ENCODE measurements at regions not wholly inside any gene's neighbourhood (a gene's known extent, or its start where the extent isn't known, plus 50 kb on each side); places are given as distances from the start of the nearest gene placed in this dataset.

GRCh38 chr10:69748621-69749020, 53.1 kb upstream of the COL13A1 start:
- H3K4me3 ChIP-seq (ENCODE audit: low read depth, low read length), result no peak overlapping the region
- CTCF ChIA-PET, result interaction anchor here (0.9 to 1.6 kb wide), 2 partner anchors 19 to 166 kb away, joined by 3 to 8 read pairs; no protein-coding TSS in a partner anchor
- no peaks in the 10 kb centered on the region for H3K36me3 ChIP-seq (ENCODE audit: control insufficient read depth, insufficient read depth, low read length)
- peaks cover 11% of the 10 kb centered on the region for H3K27me3 ChIP-seq (ENCODE audit: control insufficient read depth, insufficient read depth, low read length)
- DNase-seq (ENCODE audit: low read depth), result no peak
- POLR2A ChIA-PET, result no interaction called here
- TF ChIP-seq CTCF (IDR thresholded peaks at IDR 0.05; ENCODE audit: insufficient read depth, low read depth, low read length), result no peak

GRCh38 chr10:69749178-69750010, 52.3 kb upstream of the COL13A1 start:
- no peak for DNase-seq (ENCODE audit: low read depth)
- peaks cover 11% of the 10 kb centered on the region for H3K27me3 ChIP-seq (ENCODE audit: control insufficient read depth, insufficient read depth, low read length)
- TF ChIP-seq CTCF (IDR thresholded peaks at IDR 0.05; ENCODE audit: insufficient read depth, low read depth, low read length), result no peak
- H3K4me3 ChIP-seq (ENCODE audit: low read depth, low read length), result no peak overlapping the region
- no peaks in the 10 kb centered on the region for H3K36me3 ChIP-seq (ENCODE audit: control insufficient read depth, insufficient read depth, low read length)
- CTCF ChIA-PET, result interaction anchor here (1.6 kb wide), 1 partner anchor 165 kb away, joined by 8 read pairs; no protein-coding TSS in a partner anchor
- POLR2A ChIA-PET, result no interaction called here

- Histone ChIP-seq H3K4me3 (ENCODE audit: low read depth, low read length) (no peak overlapping the region), H3K36me3 (ENCODE audit: control insufficient read depth, insufficient read depth, low read length) (no peaks in the 10 kb centered on the region), H3K27me3 (ENCODE audit: control insufficient read depth, insufficient read depth, low read length) (peaks cover 10% of the 10 kb centered on the region)
- ChIA-PET CTCF (no interaction called here), POLR2A (no interaction called here)
- DNase-seq (ENCODE audit: low read depth), result no peak
- no peak for TF ChIP-seq CTCF (IDR thresholded peaks at IDR 0.05; ENCODE audit: insufficient read depth, low read depth, low read length)
Observed at GRCh38 chr10:69750011-69750373, 51.7 kb upstream of the COL13A1 start.

GRCh38 chr10:69750725-69751124, 51.0 kb upstream of the COL13A1 start:
- no peak for DNase-seq (ENCODE audit: low read depth)
- Histone ChIP-seq H3K4me3 (ENCODE audit: low read depth, low read length) (no peak overlapping the region), H3K36me3 (ENCODE audit: control insufficient read depth, insufficient read depth, low read length) (no peaks in the 10 kb centered on the region), H3K27me3 (ENCODE audit: control insufficient read depth, insufficient read depth, low read length) (peaks cover 10% of the 10 kb centered on the region)
- CTCF ChIA-PET, result interaction anchor here (0.7 to 1.0 kb wide), 3 partner anchors 8 to 482 kb away, joined by 3 to 4 read pairs (median 3); no protein-coding TSS in a partner anchor
- TF ChIP-seq CTCF (IDR thresholded peaks at IDR 0.05; ENCODE audit: insufficient read depth, low read depth, low read length), result no peak
- POLR2A ChIA-PET, result no interaction called here

- DNase-seq (ENCODE audit: low read depth), result no peak
- TF ChIP-seq CTCF (IDR thresholded peaks at IDR 0.05; ENCODE audit: insufficient read depth, low read depth, low read length), result no peak
- Histone ChIP-seq H3K36me3 (ENCODE audit: control insufficient read depth, insufficient read depth, low read length) (no peaks in the 10 kb centered on the region), H3K27me3 (ENCODE audit: control insufficient read depth, insufficient read depth, low read length) (peaks cover 10% of the 10 kb centered on the region), H3K4me3 (ENCODE audit: low read depth, low read length) (no peak overlapping the region)
- POLR2A ChIA-PET, result no interaction called here
- CTCF ChIA-PET, result interaction anchor here (0.7 to 1.0 kb wide), 3 partner anchors 9 to 481 kb away, joined by 3 to 4 read pairs (median 3); no protein-coding TSS in a partner anchor
Observed at GRCh38 chr10:69751214-69751613, 50.5 kb upstream of the COL13A1 start.
